ENCODE measurements at regions not wholly inside any gene's neighbourhood (a gene's known extent, or its start where the extent isn't known, plus 50 kb on each side); places are given as distances from the start of the nearest gene placed in this dataset.

- TF ChIP-seq POLR2A (IDR thresholded peaks at IDR 0.05; ENCODE audit: low read depth, low read length) = no peak
- no peak for TF ChIP-seq TAF1 (IDR thresholded peaks at IDR 0.05; ENCODE audit: borderline replicate concordance, low read depth, low read length)
- TF ChIP-seq POLR2AphosphoS5 (IDR thresholded peaks at IDR 0.05; ENCODE audit: low read depth, low read length) = no peak
These were observed 223.7 kb upstream of the USP25 start for GRCh38 chr21:15506086-15506485.

All from GM12892 (cell line).